ENCODE measurements at regions not wholly inside any gene's neighbourhood (a gene's known extent, or its start where the extent isn't known, plus 50 kb on each side); places are given as distances from the start of the nearest gene placed in this dataset.
A peak's percentile ranks its signal among the peaks of the same experiment; 100 is the strongest.
"Not testable (repeated sequence)": the region's sequence is repeated elsewhere in the genome, so short reads cannot be mapped to it uniquely, and the experiment has no call there.

GRCh38 chr2:146987996-146988395, 856.8 kb upstream of the ACVR2A start:
- Histone ChIP-seq H3K9me3 (ENCODE audit: control insufficient read depth in 5 of 5, low read length in 5 of 5) (no peaks in the 10 kb centered on the region), H3K27ac (ENCODE audit: low read depth, low read length) (no peak overlapping the region), H3K9ac (ENCODE audit: low read length in 5 of 5) (no peak overlapping the region), H3K4me3 (ENCODE audit: low read depth in 1 of 5, low read length in 5 of 5) (no peak overlapping the region), H3K4me1 (ENCODE audit: control insufficient read depth in 5 of 5, insufficient read depth in 5 of 5, low read length in 5 of 5) (peaks cover 0 to 15% (median 15%) of the 10 kb centered on the region in 5 donors), H3K27me3 (ENCODE audit: control insufficient read depth in 5 of 5, insufficient read depth in 4 of 5, low read length in 5 of 5) (no peaks in the 10 kb centered on the region), H3K36me3 (ENCODE audit: control insufficient read depth in 5 of 5, insufficient read depth in 5 of 5, low read length in 5 of 5) (no peaks in the 10 kb centered on the region)

GRCh38 chr2:146986161-146986560, 858.7 kb upstream of the ACVR2A start:
- Histone ChIP-seq H3K9me3 (ENCODE audit: control insufficient read depth in 5 of 5, low read length in 5 of 5) (no peaks in the 10 kb centered on the region), H3K4me3 (ENCODE audit: low read depth in 1 of 5, low read length in 5 of 5) (no peak overlapping the region), H3K27ac (ENCODE audit: low read depth, low read length) (no peak overlapping the region), H3K27me3 (ENCODE audit: control insufficient read depth in 5 of 5, insufficient read depth in 4 of 5, low read length in 5 of 5) (no peaks in the 10 kb centered on the region), H3K36me3 (ENCODE audit: control insufficient read depth in 5 of 5, insufficient read depth in 5 of 5, low read length in 5 of 5) (no peaks in the 10 kb centered on the region), H3K9ac (ENCODE audit: low read length in 5 of 5) (no peak overlapping the region), H3K4me1 (ENCODE audit: control insufficient read depth in 5 of 5, insufficient read depth in 5 of 5, low read length in 5 of 5) (peaks cover 0 to 22% (median 17%) of the 10 kb centered on the region in 5 donors)

- Histone ChIP-seq H3K4me3 (ENCODE audit: low read depth in 1 of 5, low read length in 5 of 5) (no peak overlapping the region), H3K9ac (ENCODE audit: low read length in 5 of 5) (no peak overlapping the region), H3K9me3 (ENCODE audit: control insufficient read depth in 5 of 5, low read length in 5 of 5) (no peaks in the 10 kb centered on the region), H3K36me3 (ENCODE audit: control insufficient read depth in 5 of 5, insufficient read depth in 5 of 5, low read length in 5 of 5) (no peaks in the 10 kb centered on the region), H3K27ac (ENCODE audit: low read depth, low read length) (no peak overlapping the region), H3K4me1 (ENCODE audit: control insufficient read depth in 5 of 5, insufficient read depth in 5 of 5, low read length in 5 of 5) (peaks cover 0 to 22% (median 17%) of the 10 kb centered on the region in 5 donors), H3K27me3 (ENCODE audit: control insufficient read depth in 5 of 5, insufficient read depth in 4 of 5, low read length in 5 of 5) (no peaks in the 10 kb centered on the region)
These were observed 859.1 kb upstream of the ACVR2A start for GRCh38 chr2:146985753-146986152.

GRCh38 chr2:146984014-146984413, 860.8 kb upstream of the ACVR2A start:
- no peak overlapping the region for H3K27ac ChIP-seq (ENCODE audit: low read depth, low read length)
- no peaks in the 10 kb centered on the region for H3K36me3 ChIP-seq (ENCODE audit: control insufficient read depth in 5 of 5, insufficient read depth in 5 of 5, low read length in 5 of 5)
- no peaks in the 10 kb centered on the region for H3K27me3 ChIP-seq (ENCODE audit: control insufficient read depth in 5 of 5, insufficient read depth in 4 of 5, low read length in 5 of 5)
- H3K9ac ChIP-seq (ENCODE audit: low read length in 5 of 5) = no peak overlapping the region
- no peaks in the 10 kb centered on the region for H3K9me3 ChIP-seq (ENCODE audit: control insufficient read depth in 5 of 5, low read length in 5 of 5)
- no peak overlapping the region for H3K4me3 ChIP-seq (ENCODE audit: low read depth in 1 of 5, low read length in 5 of 5)
- peaks cover 0 to 22% (median 17%) of the 10 kb centered on the region in 5 donors for H3K4me1 ChIP-seq (ENCODE audit: control insufficient read depth in 5 of 5, insufficient read depth in 5 of 5, low read length in 5 of 5)

- H3K36me3 ChIP-seq (ENCODE audit: control insufficient read depth in 5 of 5, insufficient read depth in 5 of 5, low read length in 5 of 5) = no peaks in the 10 kb centered on the region
- no peaks in the 10 kb centered on the region for H3K9me3 ChIP-seq (ENCODE audit: control insufficient read depth in 5 of 5, low read length in 5 of 5)
- H3K4me1 ChIP-seq (ENCODE audit: control insufficient read depth in 5 of 5, insufficient read depth in 5 of 5, low read length in 5 of 5) = peaks cover 0 to 22% (median 17%) of the 10 kb centered on the region in 5 donors
- H3K27me3 ChIP-seq (ENCODE audit: control insufficient read depth in 5 of 5, insufficient read depth in 4 of 5, low read length in 5 of 5) = no peaks in the 10 kb centered on the region
- peak overlapping the region; percentile 22 for H3K27ac ChIP-seq (ENCODE audit: low read depth, low read length)
- no peak overlapping the region for H3K4me3 ChIP-seq (ENCODE audit: low read depth in 1 of 5, low read length in 5 of 5)
- no peak overlapping the region for H3K9ac ChIP-seq (ENCODE audit: low read length in 5 of 5)
These were observed 862.4 kb upstream of the ACVR2A start for GRCh38 chr2:146982393-146982846.

GRCh38 chr2:146981921-146982320, 862.9 kb upstream of the ACVR2A start:
- H3K4me1 ChIP-seq (ENCODE audit: control insufficient read depth in 5 of 5, insufficient read depth in 5 of 5, low read length in 5 of 5) = peaks cover 0 to 22% (median 17%) of the 10 kb centered on the region in 5 donors
- H3K9me3 ChIP-seq (ENCODE audit: control insufficient read depth in 5 of 5, low read length in 5 of 5) = no peaks in the 10 kb centered on the region
- peak overlapping the region; percentile 22 for H3K27ac ChIP-seq (ENCODE audit: low read depth, low read length)
- H3K4me3 ChIP-seq (ENCODE audit: low read depth in 1 of 5, low read length in 5 of 5) = no peak overlapping the region
- H3K36me3 ChIP-seq (ENCODE audit: control insufficient read depth in 5 of 5, insufficient read depth in 5 of 5, low read length in 5 of 5) = no peaks in the 10 kb centered on the region
- H3K9ac ChIP-seq (ENCODE audit: low read length in 5 of 5) = no peak overlapping the region
- H3K27me3 ChIP-seq (ENCODE audit: control insufficient read depth in 5 of 5, insufficient read depth in 4 of 5, low read length in 5 of 5) = no peaks in the 10 kb centered on the region

GRCh38 chr2:146979746-146980145, 865.1 kb upstream of the ACVR2A start:
- no peak overlapping the region for H3K4me3 ChIP-seq (ENCODE audit: low read depth in 1 of 5, low read length in 5 of 5)
- no peaks in the 10 kb centered on the region for H3K9me3 ChIP-seq (ENCODE audit: control insufficient read depth in 5 of 5, low read length in 5 of 5)
- no peaks in the 10 kb centered on the region for H3K27me3 ChIP-seq (ENCODE audit: control insufficient read depth in 5 of 5, insufficient read depth in 4 of 5, low read length in 5 of 5)
- H3K36me3 ChIP-seq (ENCODE audit: control insufficient read depth in 5 of 5, insufficient read depth in 5 of 5, low read length in 5 of 5) = no peaks in the 10 kb centered on the region
- no peak overlapping the region for H3K27ac ChIP-seq (ENCODE audit: low read depth, low read length)
- H3K4me1 ChIP-seq (ENCODE audit: control insufficient read depth in 5 of 5, insufficient read depth in 5 of 5, low read length in 5 of 5) = peaks cover 0 to 9% (median 5%) of the 10 kb centered on the region in 5 donors
- no peak overlapping the region for H3K9ac ChIP-seq (ENCODE audit: low read length in 5 of 5)

GRCh38 chr2:146978577-146979555, 866.0 kb upstream of the ACVR2A start:
- Histone ChIP-seq H3K36me3 (ENCODE audit: control insufficient read depth in 5 of 5, insufficient read depth in 5 of 5, low read length in 5 of 5) (no peaks in the 10 kb centered on the region), H3K27ac (ENCODE audit: low read depth, low read length) (no peak overlapping the region), H3K27me3 (ENCODE audit: control insufficient read depth in 5 of 5, insufficient read depth in 4 of 5, low read length in 5 of 5) (no peaks in the 10 kb centered on the region), H3K4me1 (ENCODE audit: control insufficient read depth in 5 of 5, insufficient read depth in 5 of 5, low read length in 5 of 5) (peaks cover 0 to 9% (median 5%) of the 10 kb centered on the region in 5 donors), H3K4me3 (ENCODE audit: low read depth in 1 of 5, low read length in 5 of 5) (no peak overlapping the region), H3K9ac (ENCODE audit: low read length in 5 of 5) (no peak overlapping the region), H3K9me3 (ENCODE audit: control insufficient read depth in 5 of 5, low read length in 5 of 5) (no peaks in the 10 kb centered on the region)

GRCh38 chr2:146970981-146971380, 873.8 kb upstream of the ACVR2A start:
- not testable (repeated sequence) for H3K4me3 ChIP-seq (ENCODE audit: low read depth in 1 of 5, low read length in 5 of 5); H3K27ac ChIP-seq (ENCODE audit: low read depth, low read length); H3K9ac ChIP-seq (ENCODE audit: low read length in 5 of 5); H3K36me3 ChIP-seq (ENCODE audit: control insufficient read depth in 5 of 5, insufficient read depth in 5 of 5, low read length in 5 of 5); H3K9me3 ChIP-seq (ENCODE audit: control insufficient read depth in 5 of 5, low read length in 5 of 5); H3K4me1 ChIP-seq (ENCODE audit: control insufficient read depth in 5 of 5, insufficient read depth in 5 of 5, low read length in 5 of 5); H3K27me3 ChIP-seq (ENCODE audit: control insufficient read depth in 5 of 5, insufficient read depth in 4 of 5, low read length in 5 of 5)

- not testable (repeated sequence) for H3K9ac ChIP-seq (ENCODE audit: low read length in 5 of 5); H3K9me3 ChIP-seq (ENCODE audit: control insufficient read depth in 5 of 5, low read length in 5 of 5); H3K36me3 ChIP-seq (ENCODE audit: control insufficient read depth in 5 of 5, insufficient read depth in 5 of 5, low read length in 5 of 5); H3K27ac ChIP-seq (ENCODE audit: low read depth, low read length); H3K4me3 ChIP-seq (ENCODE audit: low read depth in 1 of 5, low read length in 5 of 5); H3K27me3 ChIP-seq (ENCODE audit: control insufficient read depth in 5 of 5, insufficient read depth in 4 of 5, low read length in 5 of 5); H3K4me1 ChIP-seq (ENCODE audit: control insufficient read depth in 5 of 5, insufficient read depth in 5 of 5, low read length in 5 of 5)
These were observed 875.1 kb upstream of the ACVR2A start for GRCh38 chr2:146969703-146970102.
